NB4 (cell line): ENCODE measurements at regions not wholly inside any gene's neighbourhood (a gene's known extent, or its start where the extent isn't known, plus 50 kb on each side); places are given as distances from the start of the nearest gene placed in this dataset.

Experiments
- POLR2A ChIP-seq: IDR thresholded peaks from 2 replicates; pipeline ENCODE4 v1.6.1; 2011; ENCODE audit warnings: mild to moderate bottlenecking; ENCODE audit not compliant: insufficient read length; ENCODE audit errors: extremely low read depth
- TF ChIP-seq, protein P1 (sequence below): IDR thresholded peaks from one replicate; pipeline ENCODE4 v1.5.1; 2012; ENCODE audit warnings: low read depth, low read length

GRCh38 chr4:59540311-59540710 is 1659.8 kb upstream of the ADGRL3 start:
- TF ChIP-seq, protein P1, sequence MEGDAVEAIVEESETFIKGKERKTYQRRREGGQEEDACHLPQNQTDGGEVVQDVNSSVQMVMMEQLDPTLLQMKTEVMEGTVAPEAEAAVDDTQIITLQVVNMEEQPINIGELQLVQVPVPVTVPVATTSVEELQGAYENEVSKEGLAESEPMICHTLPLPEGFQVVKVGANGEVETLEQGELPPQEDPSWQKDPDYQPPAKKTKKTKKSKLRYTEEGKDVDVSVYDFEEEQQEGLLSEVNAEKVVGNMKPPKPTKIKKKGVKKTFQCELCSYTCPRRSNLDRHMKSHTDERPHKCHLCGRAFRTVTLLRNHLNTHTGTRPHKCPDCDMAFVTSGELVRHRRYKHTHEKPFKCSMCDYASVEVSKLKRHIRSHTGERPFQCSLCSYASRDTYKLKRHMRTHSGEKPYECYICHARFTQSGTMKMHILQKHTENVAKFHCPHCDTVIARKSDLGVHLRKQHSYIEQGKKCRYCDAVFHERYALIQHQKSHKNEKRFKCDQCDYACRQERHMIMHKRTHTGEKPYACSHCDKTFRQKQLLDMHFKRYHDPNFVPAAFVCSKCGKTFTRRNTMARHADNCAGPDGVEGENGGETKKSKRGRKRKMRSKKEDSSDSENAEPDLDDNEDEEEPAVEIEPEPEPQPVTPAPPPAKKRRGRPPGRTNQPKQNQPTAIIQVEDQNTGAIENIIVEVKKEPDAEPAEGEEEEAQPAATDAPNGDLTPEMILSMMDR, result no peak
- TF ChIP-seq POLR2A, result no peak
